GM12878 (cell line): ENCODE measurements at regions not wholly inside any gene's neighbourhood (a gene's known extent, or its start where the extent isn't known, plus 50 kb on each side); places are given as distances from the start of the nearest gene placed in this dataset.

Experiments used
- ATAC-seq: fragments of 200-7000 bp; cut with Tn5 transposase; 3 replicates; pipeline ENCODE4 v1.9.1; 2020; ENCODE audit warnings: mild to moderate bottlenecking, moderate library complexity
- BruUV-seq: library from RNA; stranded (reverse); fragments of 400-500 nt; replicated peaks from 2 replicates; lab custom pipeline; 2021; lab: Mats Ljungman, UMichigan
- CTCF ChIA-PET: fragments of 300-600 bp; sonication (Branson Sonifier 250); formaldehyde crosslinking; extraction: SDS; loops from one replicate; lab custom pipeline; 2021; ENCODE audit warnings: inconsistent platforms; lab: Yijun Ruan, JAX
- POLR2A ChIA-PET: fragments of 350-600 bp; formaldehyde crosslinking; extraction: SDS; loops from one replicate; lab custom pipeline; 2021; ENCODE audit warnings: inconsistent platforms; lab: Charles Lee
- RAD21 ChIA-PET: fragments of 300-600 bp; sonication (Branson Sonifier 250); formaldehyde crosslinking; loops from one replicate; lab custom pipeline; 2023; ENCODE audit warnings: antibody characterized with exemption; ENCODE audit not compliant: unreplicated experiment; lab: Charles Lee
- SMC1A ChIA-PET: fragments of 300-600 bp; sonication (Branson Sonifier 250); formaldehyde crosslinking; loops from one replicate; lab custom pipeline; 2023; ENCODE audit not compliant: unreplicated experiment, uncharacterized antibody; lab: Charles Lee
- DNase-seq: peaks from one replicate; pipeline ENCODE4 v3.0.0-alpha.2; 2011; ENCODE audit warnings: low read depth, low spot score
- FAIRE-seq: peaks from 3 replicates; lab custom pipeline; 2011; peaks lifted over from hg19 to GRCh38; lab: Jason Lieb, UNC
- H2AFZ ChIP-seq: 2 replicates; pipeline ENCODE4 v1.6.0; 2011; ENCODE audit warnings: low read depth, low read length, control low read depth; ENCODE audit not compliant: control insufficient read depth
- H3K27ac ChIP-seq: 2 replicates; pipeline ENCODE4 v1.5.1; 2011; ENCODE audit warnings: control low read depth; ENCODE audit not compliant: control insufficient read depth, insufficient read depth
- H3K27me3 ChIP-seq, 2 experiments: replicated peaks in 1 of 2; 2 replicates each; pipeline versions ENCODE4 v1.6.0 to v1.6.1; 2011; ENCODE audit warnings: low read length in 1 of 2; ENCODE audit not compliant: control insufficient read depth in 2 of 2, insufficient read depth in 2 of 2
- H3K36me3 ChIP-seq, 2 experiments: 2 replicates each; pipeline ENCODE4 v1.5.1; 2011; ENCODE audit warnings: low read length in 1 of 2; ENCODE audit not compliant: control insufficient read depth in 2 of 2, insufficient read depth in 2 of 2
- H3K4me1 ChIP-seq: 2 replicates; pipeline ENCODE4 v1.6.1; 2011; ENCODE audit warnings: mild to moderate bottlenecking, low read length, moderate library complexity, mixed read lengths; ENCODE audit not compliant: control insufficient read depth, insufficient read depth
- H3K4me2 ChIP-seq: 2 replicates; pipeline ENCODE4 v1.6.0; 2011; ENCODE audit warnings: control low read depth; ENCODE audit not compliant: control insufficient read depth, insufficient read depth
- H3K4me3 ChIP-seq: fragments of 200-600 bp; sonication (generic); 2 replicates; pipeline ENCODE4 v1.5.1; 2016
- H3K79me2 ChIP-seq: 2 replicates; pipeline ENCODE4 v1.6.0; 2011; ENCODE audit warnings: low read length; ENCODE audit not compliant: control insufficient read depth, insufficient read depth
- H3K9ac ChIP-seq: 2 replicates; pipeline ENCODE4 v1.8.0; 2011; ENCODE audit warnings: low read length, control low read depth, mixed read lengths; ENCODE audit not compliant: control insufficient read depth, insufficient read depth
- H3K9me3 ChIP-seq: replicated peaks from 3 replicates; pipeline ENCODE4 v1.5.1; 2011; ENCODE audit warnings: mild to moderate bottlenecking, low read length; ENCODE audit not compliant: control insufficient read depth, insufficient read depth
- H4K20me1 ChIP-seq: 2 replicates; pipeline ENCODE4 v1.6.0; 2011; ENCODE audit not compliant: control insufficient read depth, insufficient read depth
- CBX5 ChIP-seq: sonication (generic); IDR thresholded peaks from 2 replicates; pipeline ENCODE4 v1.6.1; 2016; ENCODE audit warnings: low read depth, moderate library complexity, mild to moderate bottlenecking, inconsistent platforms
- CREB1 ChIP-seq: IDR thresholded peaks from 2 replicates; pipeline ENCODE4 v1.6.1; 2012; ENCODE audit warnings: low read depth, mild to moderate bottlenecking, inconsistent platforms
- PAX5 ChIP-seq: IDR thresholded peaks from 2 replicates; pipeline ENCODE4 v1.6.1; 2011; ENCODE audit warnings: low read depth, low read length, borderline replicate concordance
- RAD21 ChIP-seq: IDR thresholded peaks from 2 replicates; pipeline ENCODE4 v1.6.1; 2011; ENCODE audit warnings: mild to moderate bottlenecking, low read depth, low read length, moderate library complexity; ENCODE audit not compliant: insufficient read depth
- SRF ChIP-seq, 2 experiments: IDR thresholded peaks; 2 replicates each; pipeline ENCODE4 v1.6.1; 2011; ENCODE audit warnings: low read depth in 2 of 2, low read length in 2 of 2, mild to moderate bottlenecking in 1 of 2, moderate library complexity in 1 of 2
- TARDBP ChIP-seq: IDR thresholded peaks from 2 replicates; pipeline ENCODE4 v1.6.1; 2016; ENCODE audit warnings: borderline replicate concordance
- ZBTB40 ChIP-seq: fragments of 450-650 bp; IDR thresholded peaks from 2 replicates; pipeline ENCODE4 v1.6.1; 2016; ENCODE audit warnings: mild to moderate bottlenecking, moderate library complexity, borderline replicate concordance
- in situ Hi-C: fragments of 300-500 bp; cut with MboI; formaldehyde crosslinking; loops from 9 replicates; pipeline ENCODE4 v1.14.3; 2018; ENCODE audit warnings: mixed read lengths
- intact Hi-C: fragments of 100-400 bp; cut with micrococcal nuclease; formaldehyde crosslinking; loops from one replicate; pipeline ENCODE4 v1.14.2; 2022; ENCODE audit not compliant: unreplicated experiment

GRCh38 chr3:18683900-18684299 is 258.8 kb upstream of the SATB1 start:
- DNase-seq (no peak), FAIRE-seq (no peak), ATAC-seq (no peak)
- no peaks in the 10 kb centered on the region for H4K20me1 ChIP-seq
- H3K9me3 ChIP-seq: no peaks in the 10 kb centered on the region; the same call in 2 of the 3 replicates
- intact Hi-C loops: no loop called here
- no peak overlapping the region for H2AFZ ChIP-seq
- H3K27me3 ChIP-seq: no peaks in the 10 kb centered on the region
- ChIA-PET RAD21 (interaction anchor here (0.9 kb wide), 1 partner anchor 74 kb away, joined by 3 read pairs; no protein-coding TSS in a partner anchor), CTCF (interaction anchor here (1.2 kb wide), 1 partner anchor 44 kb away, joined by 3 read pairs; no protein-coding TSS in a partner anchor), POLR2A (no interaction called here), SMC1A (interaction anchor here (0.6 to 1.2 kb wide), 2 partner anchors 75 to 132 kb away, joined by 3 read pairs; no protein-coding TSS in a partner anchor)
- TF ChIP-seq ZBTB40: no peak
- TF ChIP-seq CBX5: no peak
- no peak for TF ChIP-seq CREB1
- TF ChIP-seq TARDBP: no peak
- no peak for TF ChIP-seq SRF (IDR thresholded peaks at IDR 0.05; ENCODE audit: low read depth in 2 of 2, low read length in 2 of 2)
- no peak for TF ChIP-seq RAD21
- TF ChIP-seq PAX5: no peak
- H3K4me2 ChIP-seq: no peak overlapping the region
- no peaks in the 10 kb centered on the region for H3K79me2 ChIP-seq
- H3K4me3 ChIP-seq: no peak overlapping the region
- H3K9ac ChIP-seq: no peak overlapping the region
- in situ Hi-C loops: no loop called here
- no peaks in the 10 kb centered on the region for H3K36me3 ChIP-seq
- no peak overlapping the region for H3K27ac ChIP-seq
- H3K4me1 ChIP-seq: no peaks in the 10 kb centered on the region
- no TSS peak for BruUV-seq
